TTC549 (cell line): ENCODE measurements at regions not wholly inside any gene's neighbourhood (a gene's known extent, or its start where the extent isn't known, plus 50 kb on each side); places are given as distances from the start of the nearest gene placed in this dataset.
"Not testable (repeated sequence)": the region's sequence is repeated elsewhere in the genome, so short reads cannot be mapped to it uniquely, and the experiment has no call there.

Source experiments
- FAIRE-seq: peaks from 2 replicates; lab custom pipeline; 2012; peaks lifted over from hg19 to GRCh38; lab: Jason Lieb, UNC

DNA sequence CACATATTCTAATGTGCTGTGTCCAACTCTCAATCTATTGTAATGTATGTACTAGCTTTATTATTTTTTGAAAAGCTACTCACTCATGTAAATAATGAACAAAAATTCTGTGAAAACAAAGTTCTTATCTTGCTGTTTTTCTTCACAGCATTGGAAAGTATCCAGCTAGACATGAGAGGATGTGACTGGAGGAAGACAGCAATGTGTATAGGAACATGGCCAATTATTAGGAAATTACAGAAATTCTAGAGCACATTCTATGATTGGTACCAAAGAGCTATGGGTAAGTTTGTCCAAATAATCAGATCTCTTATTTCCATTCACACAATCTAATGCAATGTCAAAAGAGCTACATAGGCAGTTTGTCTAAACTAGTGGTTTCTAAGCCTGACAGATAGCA lies 1100.2 kb downstream of the FSCB start:
- no peak for FAIRE-seq

- no peak for FAIRE-seq
Measured at GRCh38 chr14:43399289-43399688, 1107.8 kb downstream of the FSCB start.

DNA sequence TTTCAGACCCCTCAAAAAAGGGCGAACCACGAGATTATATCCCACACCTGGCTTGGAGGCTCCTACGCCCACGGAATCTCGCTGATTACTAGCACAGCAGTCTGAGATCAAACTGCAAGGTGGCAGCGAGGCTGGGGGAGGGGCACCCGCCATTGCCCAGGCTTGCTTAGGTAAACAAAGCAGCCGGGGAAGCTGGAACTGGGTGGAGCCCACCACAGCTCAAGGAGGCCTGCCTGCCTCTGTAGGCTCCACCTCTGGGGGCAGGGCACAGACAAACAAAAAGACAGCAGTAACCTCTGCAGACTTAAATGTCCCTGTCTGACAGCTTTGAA lies 1136.6 kb downstream of the FSCB start:
- not testable (repeated sequence) for FAIRE-seq

DNA sequence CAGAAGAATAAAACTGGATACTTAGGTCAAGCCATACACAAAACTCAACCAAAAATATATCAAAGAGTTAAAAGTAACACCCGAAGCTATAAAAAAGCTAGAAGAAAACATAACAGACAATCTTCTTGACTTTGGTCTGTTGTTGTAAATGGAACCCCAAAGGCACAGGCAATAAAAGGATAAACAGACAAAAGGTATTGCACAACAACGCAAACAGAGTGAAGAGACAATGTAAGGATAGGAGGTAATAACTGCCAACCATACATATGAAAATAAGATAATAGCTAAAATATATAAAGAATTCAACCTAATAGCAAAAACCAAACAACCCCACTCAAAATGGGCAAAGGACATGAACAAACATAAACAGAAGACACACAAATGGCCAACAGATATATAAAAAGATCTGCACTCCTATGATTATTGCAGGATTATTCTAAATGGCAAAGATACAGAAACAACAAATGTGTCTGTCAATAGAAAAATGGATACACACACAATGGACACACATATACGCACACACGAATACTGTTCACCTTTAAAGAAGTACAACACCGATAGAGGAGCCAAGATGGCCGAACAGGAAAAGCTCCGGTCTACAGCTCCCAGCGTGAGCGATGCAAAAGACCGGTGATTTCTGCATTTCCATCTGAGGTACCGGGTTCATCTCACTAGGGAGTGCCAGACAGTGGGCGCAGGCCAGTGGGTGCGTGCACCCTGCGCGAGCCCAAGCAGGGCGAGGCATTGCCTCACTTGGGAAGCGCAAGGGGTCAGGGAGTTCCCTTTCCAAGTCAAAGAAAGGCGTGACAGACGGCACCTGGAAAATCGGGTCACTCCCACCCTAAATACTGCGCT lies 1137.1 kb downstream of the FSCB start:
- no peak for FAIRE-seq

DNA sequence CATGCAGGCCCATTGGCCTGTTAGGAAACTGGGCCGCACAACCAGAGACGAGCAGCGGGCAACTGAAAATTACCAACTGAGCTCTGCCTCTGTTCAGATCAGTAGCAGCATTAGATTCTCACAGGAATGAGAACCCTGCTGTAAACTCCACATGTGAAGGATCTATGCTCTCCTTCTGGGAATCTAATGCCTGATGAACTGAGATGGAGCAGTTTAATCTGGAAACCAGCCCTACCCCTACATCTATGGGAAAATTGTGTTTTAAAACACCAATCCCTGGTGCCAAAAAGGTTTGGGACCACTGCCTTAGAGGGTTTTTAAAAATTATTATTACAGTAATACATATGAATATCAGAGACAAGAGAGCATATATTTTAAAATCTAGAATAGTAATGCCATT lies 1144.5 kb downstream of the FSCB start:
- no peak for FAIRE-seq

- no peak for FAIRE-seq
Measured at GRCh38 chr14:43361751-43362150, 1145.3 kb downstream of the FSCB start.

- no peak for FAIRE-seq
Measured at GRCh38 chr14:43360239-43360638, 1146.8 kb downstream of the FSCB start.

- no peak for FAIRE-seq
Measured at GRCh38 chr14:43359317-43359716, 1147.8 kb downstream of the FSCB start.

- no peak for FAIRE-seq
Measured at GRCh38 chr14:43356979-43357545, 1150.0 kb downstream of the FSCB start.

GRCh38 chr14:43356382-43356781 lies 1150.7 kb downstream of the FSCB start:
- FAIRE-seq: no peak

DNA sequence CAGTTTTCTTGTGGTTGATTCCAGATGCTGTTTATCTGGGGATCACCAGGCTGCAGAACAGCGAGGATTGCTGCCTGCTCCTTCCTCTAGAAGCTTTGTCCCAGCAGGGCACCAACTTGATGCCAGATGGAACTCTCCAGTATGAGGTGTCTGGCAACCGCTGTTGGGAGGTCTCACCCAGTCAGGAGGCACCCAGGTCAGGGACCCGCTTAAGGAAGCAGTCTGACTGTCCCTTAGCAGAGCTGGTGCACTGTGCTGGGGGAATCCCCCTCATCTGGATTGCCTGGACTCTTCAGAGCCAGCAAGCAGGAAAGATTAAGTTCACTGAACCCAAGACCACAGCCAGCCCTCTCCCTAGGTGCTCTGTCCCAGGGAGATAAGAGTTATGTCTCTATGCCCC lies 1165.2 kb downstream of the FSCB start:
- no peak for FAIRE-seq

GRCh38 chr14:43338713-43339112 lies 1168.4 kb downstream of the FSCB start:
- FAIRE-seq: no peak

DNA sequence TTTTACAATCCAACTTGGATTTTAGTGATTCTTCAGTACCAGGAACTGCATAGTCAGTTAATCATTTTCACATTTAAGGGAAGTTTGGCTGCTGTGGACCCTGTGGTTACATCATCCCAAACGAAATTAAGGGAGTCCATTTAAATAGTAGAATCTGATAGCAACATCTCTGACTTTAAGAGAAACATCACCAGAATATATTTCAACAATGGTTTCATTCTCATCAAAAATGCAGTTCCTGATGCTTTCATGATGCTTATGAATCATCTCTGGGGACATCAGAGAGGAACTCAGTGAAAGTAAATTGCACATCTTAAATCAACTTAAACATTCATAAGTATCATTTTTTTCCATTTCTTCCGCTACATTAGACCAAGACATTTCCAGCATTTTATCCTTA lies 1170.7 kb downstream of the FSCB start:
- FAIRE-seq: no peak

DNA sequence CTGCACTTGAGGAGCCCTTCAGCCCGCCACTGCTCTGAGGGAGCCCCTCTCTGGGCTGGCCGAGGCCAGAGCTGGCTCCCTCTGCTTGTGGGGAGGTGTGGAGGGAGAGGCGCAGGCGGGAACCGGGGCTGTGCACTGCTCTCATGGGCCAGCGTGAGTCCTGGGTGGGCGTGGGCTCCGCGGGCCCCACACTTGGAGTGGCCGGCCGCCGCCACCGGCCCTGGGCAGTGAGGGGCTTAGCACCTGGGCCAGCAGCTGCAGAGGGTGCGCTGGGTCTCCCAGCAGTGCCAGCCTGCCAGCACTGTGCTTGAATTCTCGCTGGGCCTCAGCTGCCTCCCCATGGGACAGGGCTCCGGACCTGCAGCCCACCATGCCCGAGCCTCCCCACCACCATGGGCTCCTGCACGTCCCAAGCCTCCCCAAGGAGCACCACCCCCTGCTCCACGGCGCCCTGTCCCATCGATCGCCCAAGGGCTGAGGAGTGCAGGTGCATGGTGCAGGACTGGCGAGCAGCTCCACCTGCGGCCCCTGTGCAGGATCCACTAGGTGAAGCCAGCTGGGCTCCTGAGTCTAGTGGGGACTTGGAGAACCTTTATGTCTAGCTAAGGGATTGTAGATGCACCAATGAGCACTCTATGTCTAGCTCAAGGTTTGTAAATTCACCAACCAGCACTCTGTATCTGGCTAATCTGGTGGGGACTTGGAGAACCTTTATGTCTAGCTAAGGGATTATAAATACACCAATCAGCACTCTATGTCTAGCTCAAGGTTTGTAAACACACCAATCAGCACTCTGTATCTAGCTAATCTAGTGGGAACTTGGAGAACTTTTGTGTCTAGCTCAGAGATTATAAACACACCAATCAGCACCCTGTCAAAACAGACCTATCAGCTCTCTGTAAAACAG lies 1180.3 kb downstream of the FSCB start:
- not testable (repeated sequence) for FAIRE-seq

DNA sequence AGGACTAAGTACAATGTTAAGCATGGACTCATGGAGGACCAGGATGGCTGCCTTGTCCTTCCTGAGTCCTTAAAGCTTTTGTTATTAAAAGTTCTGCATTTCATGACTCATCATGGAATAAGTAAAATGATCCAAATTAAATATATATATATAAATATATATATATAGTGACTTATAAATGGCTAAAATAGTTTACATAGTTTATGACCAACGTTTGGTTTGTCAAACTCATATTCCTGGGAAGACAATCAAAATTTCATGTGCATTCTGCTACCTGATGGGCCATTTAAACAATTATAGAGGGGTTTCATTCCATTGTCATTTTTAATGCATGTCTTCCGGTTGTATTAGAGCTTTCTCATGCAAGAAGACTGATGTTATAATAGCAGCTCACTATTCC lies 1190.7 kb downstream of the FSCB start:
- no peak for FAIRE-seq

DNA sequence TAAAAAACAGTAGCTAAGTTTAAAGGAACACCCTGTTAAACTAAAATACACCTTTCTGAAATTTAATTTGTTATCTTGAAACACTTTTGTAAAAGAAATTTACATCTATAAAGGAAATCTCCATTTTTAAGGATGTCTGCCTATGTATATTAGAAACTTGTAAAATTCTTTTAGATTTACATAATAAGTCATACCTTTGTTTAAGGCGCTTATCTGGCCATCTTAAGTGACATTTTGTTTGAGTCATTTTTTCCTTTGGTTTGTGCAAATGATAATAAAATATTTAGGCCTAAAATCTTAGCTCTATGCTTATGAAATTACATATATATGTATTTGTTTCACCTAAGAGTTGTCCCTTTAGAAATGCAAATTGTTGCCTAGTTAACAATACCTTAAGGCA lies 1193.4 kb downstream of the FSCB start:
- no peak for FAIRE-seq

GRCh38 chr14:43308421-43309110 lies 1198.5 kb downstream of the FSCB start:
- FAIRE-seq: no peak

DNA sequence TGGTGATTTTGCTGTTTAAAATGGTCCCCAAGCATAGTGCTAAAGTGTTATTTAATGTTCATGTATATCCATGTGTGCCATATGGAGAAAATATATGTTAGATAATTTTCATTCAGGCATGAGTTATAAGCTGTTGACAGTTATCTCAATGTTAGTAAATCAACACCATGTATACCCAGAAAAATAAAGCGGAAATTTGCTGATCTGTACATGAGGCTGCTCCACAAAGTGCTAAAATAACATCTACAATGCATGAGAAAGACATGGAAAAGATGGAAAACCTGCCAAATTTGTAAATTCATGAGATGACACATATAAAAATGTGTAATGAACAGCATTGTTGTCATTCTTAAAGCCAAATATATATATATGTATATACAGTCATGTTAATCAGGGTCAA lies 1199.2 kb downstream of the FSCB start:
- FAIRE-seq: no peak

- no peak for FAIRE-seq
Measured at GRCh38 chr14:43306053-43306452, 1201.0 kb downstream of the FSCB start.

DNA sequence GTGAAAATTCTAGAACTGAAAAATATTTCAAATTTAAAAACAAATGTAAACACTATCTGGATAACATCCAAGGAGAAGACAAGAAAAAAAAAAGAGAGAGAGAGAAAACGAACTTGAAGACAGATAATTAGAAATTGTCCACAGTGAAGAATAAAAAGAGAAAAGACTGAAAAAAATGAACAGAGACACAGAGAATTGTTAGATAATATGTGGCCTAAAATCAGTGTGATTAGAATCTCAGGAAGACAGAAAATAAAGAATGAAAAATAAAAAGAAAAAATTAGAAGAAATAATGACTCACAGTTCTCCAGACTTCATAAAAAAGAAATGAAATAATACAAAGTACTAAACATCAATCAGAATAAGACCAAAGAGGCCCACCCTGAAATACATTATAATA lies 1209.3 kb downstream of the FSCB start:
- FAIRE-seq: no peak

DNA sequence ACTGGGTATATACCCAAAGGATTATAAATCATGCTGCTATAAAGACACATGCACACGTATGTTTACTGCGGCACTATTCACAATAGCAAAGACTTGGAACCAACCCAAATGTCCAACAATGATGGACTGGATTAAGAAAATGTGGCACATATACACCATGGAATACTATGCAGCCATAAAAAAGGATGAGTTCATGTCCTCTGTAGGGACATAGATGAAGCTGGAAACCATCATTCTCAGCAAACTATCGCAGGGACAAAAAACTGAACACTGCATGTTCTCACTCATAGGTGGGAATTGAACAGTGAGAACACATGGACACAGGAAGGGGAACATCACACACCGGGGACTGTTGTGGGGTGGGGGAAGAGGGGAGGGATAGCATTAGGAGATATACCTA lies 1211.0 kb downstream of the FSCB start:
- FAIRE-seq: not testable (repeated sequence)

- no peak for FAIRE-seq
Measured at GRCh38 chr14:43285575-43285974, 1221.5 kb downstream of the FSCB start.

DNA sequence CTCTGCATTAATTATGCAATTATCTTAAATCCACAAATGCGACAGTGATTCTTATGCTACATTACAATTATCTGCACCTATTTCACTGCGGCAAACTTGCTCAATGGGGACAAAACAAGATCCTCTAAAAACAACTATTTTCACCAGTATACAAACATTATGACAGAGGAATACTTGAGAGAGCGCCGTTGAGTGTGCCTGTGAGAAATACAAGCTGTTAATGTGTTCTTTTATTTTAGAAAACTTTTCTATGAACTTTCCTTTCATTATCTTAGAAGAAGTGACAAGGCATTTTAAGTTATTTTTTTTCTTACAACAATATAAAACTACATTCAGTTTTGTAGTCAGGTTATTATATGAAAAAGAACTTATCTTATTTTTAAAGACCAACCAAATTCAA lies 1247.0 kb downstream of the FSCB start:
- no peak for FAIRE-seq
